Kidney (tissue), 13 donors: ENCODE measurements at regions not wholly inside any gene's neighbourhood (a gene's known extent, or its start where the extent isn't known, plus 50 kb on each side); places are given as distances from the start of the nearest gene placed in this dataset.

ENCODE experiments used
- DNase-seq, 5 donors: peaks; one replicate each; pipeline ENCODE4 v3.0.0-alpha.2; 2013 to 2020
- FAIRE-seq: peaks from 2 replicates; lab custom pipeline; 2012; peaks lifted over from hg19 to GRCh38; lab: Jason Lieb, UNC
- H3K27ac ChIP-seq, 2 donors: one replicate each; pipeline ENCODE4 v1.7.0; 2013; ENCODE audit warnings: low read depth in 2 of 2, low read length in 2 of 2, inconsistent platforms in 1 of 2
- H3K27me3 ChIP-seq: one replicate; pipeline ENCODE4 v1.7.1; 2013; ENCODE audit warnings: low read length, inconsistent platforms; ENCODE audit not compliant: control insufficient read depth, insufficient read depth
- H3K36me3 ChIP-seq, 3 donors: one replicate each; pipeline versions ENCODE4 v1.7.0 to v1.7.1; 2013; ENCODE audit warnings: low read length in 3 of 3, control low read depth in 1 of 3, inconsistent platforms in 1 of 3; ENCODE audit not compliant: insufficient read depth in 3 of 3, control insufficient read depth in 2 of 3
- H3K4me1 ChIP-seq, 3 donors: one replicate each; pipeline versions ENCODE4 v1.7.0 to v1.7.1; 2013; ENCODE audit warnings: low read length in 3 of 3, inconsistent platforms in 1 of 3, low read depth in 1 of 3; ENCODE audit not compliant: control insufficient read depth in 2 of 3, insufficient read depth in 2 of 3
- H3K4me3 ChIP-seq, 3 donors: one replicate each; pipeline versions ENCODE4 v1.7.0 to v1.8.1; 2013; ENCODE audit warnings: low read length in 3 of 3, control low read depth in 1 of 3, inconsistent platforms in 1 of 3
- H3K9ac ChIP-seq, 3 donors: one replicate each; pipeline versions ENCODE4 v1.7.0 to v1.7.1; 2013; ENCODE audit warnings: low read length in 3 of 3, control low read depth in 1 of 3, inconsistent platforms in 1 of 3
- H3K9me3 ChIP-seq, 3 donors: one replicate each; pipeline versions ENCODE4 v1.7.0 to v1.7.1; 2013; ENCODE audit warnings: low read length in 3 of 3, control low read depth in 1 of 3, inconsistent platforms in 1 of 3; ENCODE audit not compliant: control insufficient read depth in 2 of 3, insufficient read depth in 1 of 3
- CTCF ChIP-seq: IDR thresholded peaks from 3 replicates; pipeline ENCODE4 v1.5.1; 2012; ENCODE audit warnings: mild to moderate bottlenecking, moderate library complexity, borderline replicate concordance; ENCODE audit not compliant: insufficient read depth; ENCODE audit errors: extremely low read depth
- intact Hi-C: fragments of 100-400 bp; cut with DNase I; formaldehyde crosslinking; loops from one replicate; pipeline ENCODE4 v1.11.1; 2022
- donor health status: control.
- donor health status: control.
- donor health status: control.
- donor health status: control.
- donor health status: control.
- donor health status: DM: yes; HTN: yes; CAD: no.
- donor health status: Normal renal cell carcinoma (clear cell type).

GRCh38 chr6:11908436-11909105, 103.5 kb upstream of the HIVEP1 start:
- Histone ChIP-seq H3K9ac (no peak overlapping the region), H3K36me3 (no peaks in the 10 kb centered on the region), H3K4me3 (no peak overlapping the region), H3K4me1 (no peaks in the 10 kb centered on the region), H3K9me3 (peaks cover 0 to 5% (median 0%) of the 10 kb centered on the region in 3 donors), H3K27me3 (no peaks in the 10 kb centered on the region), H3K27ac (no peak overlapping the region)
- intact Hi-C loops, result no loop called here
- TF ChIP-seq CTCF, result no peak
- DNase-seq, result no peak
- no peak for FAIRE-seq

- no peak for DNase-seq
- no peaks in the 10 kb centered on the region for H3K9me3 ChIP-seq
- no peak overlapping the region for H3K27ac ChIP-seq
- H3K4me1 ChIP-seq, result no peaks in the 10 kb centered on the region
- intact Hi-C loops, result no loop called here
- H3K27me3 ChIP-seq, result no peaks in the 10 kb centered on the region
- no peak overlapping the region for H3K4me3 ChIP-seq
- no peak overlapping the region for H3K9ac ChIP-seq
- FAIRE-seq, result no peak
- H3K36me3 ChIP-seq, result no peaks in the 10 kb centered on the region
- no peak for TF ChIP-seq CTCF
Measured at GRCh38 chr6:11903645-11904044, 108.5 kb upstream of the HIVEP1 start.

GRCh38 chr6:11902527-11902926, 109.6 kb upstream of the HIVEP1 start:
- Histone ChIP-seq H3K4me3 (no peak overlapping the region), H3K9me3 (no peaks in the 10 kb centered on the region), H3K27me3 (no peaks in the 10 kb centered on the region), H3K9ac (no peak overlapping the region), H3K4me1 (no peaks in the 10 kb centered on the region), H3K36me3 (no peaks in the 10 kb centered on the region), H3K27ac (no peak overlapping the region)
- DNase-seq, result no peak
- FAIRE-seq, result no peak
- intact Hi-C loops, result no loop called here
- no peak for TF ChIP-seq CTCF
